HEK293 (cell line): ENCODE measurements at regions not wholly inside any gene's neighbourhood (a gene's known extent, or its start where the extent isn't known, plus 50 kb on each side); places are given as distances from the start of the nearest gene placed in this dataset.

Experiments used
- CTCF ChIA-PET: fragments of 350-600 bp; formaldehyde crosslinking; extraction: SDS; loops from one replicate; lab custom pipeline; 2021; ENCODE audit warnings: antibody characterized with exemption; lab: Yijun Ruan, JAX
- POLR2A ChIA-PET: fragments of 300-600 bp; formaldehyde crosslinking; extraction: SDS; loops from one replicate; lab custom pipeline; 2020; ENCODE audit warnings: antibody characterized with exemption, inconsistent platforms; lab: Yijun Ruan, JAX
- H3K27ac ChIP-seq: fragments of 200-500 bp; sonication (Bioruptor generic); 2 replicates; pipeline ENCODE4 v1.5.1; 2014; ENCODE audit warnings: low read depth, low read length, control low read depth, inconsistent platforms; ENCODE audit errors: extremely low read depth
- H3K36me3 ChIP-seq, 2 experiments: fragments of 200-500 bp in 1 of 2; sonication (Bioruptor generic) in 1 of 2; 1 replicate in 1 of 2; 2 replicates in 1 of 2; pipeline ENCODE4 v1.5.1; 2014 to 2017; ENCODE audit warnings: inconsistent platforms in 2 of 2, low read length in 2 of 2; ENCODE audit not compliant: control insufficient read depth in 2 of 2, insufficient read depth in 1 of 2
- H3K4me1 ChIP-seq: fragments of 200-500 bp; sonication (Bioruptor generic); 2 replicates; pipeline ENCODE4 v1.5.1; 2014; ENCODE audit warnings: mild to moderate bottlenecking, low read length, inconsistent platforms; ENCODE audit not compliant: control insufficient read depth, insufficient read depth
- H3K4me3 ChIP-seq: 2 replicates; pipeline ENCODE4 v1.5.1; 2011; ENCODE audit warnings: low read depth, mild to moderate bottlenecking, control low read depth, low read length, moderate library complexity
- H3K9me3 ChIP-seq: fragments of 200-500 bp; sonication (Bioruptor generic); 2 replicates; pipeline ENCODE4 v1.5.1; 2014; ENCODE audit warnings: low read depth, low read length, inconsistent platforms; ENCODE audit not compliant: control insufficient read depth, insufficient read depth
- AEBP2 ChIP-seq: fragments of 450-650 bp; formaldehyde crosslinking; IDR thresholded peaks from 2 replicates; pipeline ENCODE4 v1.5.1; 2016; ENCODE audit warnings: missing biosample characterization, missing genetic modification characterization, borderline replicate concordance
- KLF10 ChIP-seq: fragments of 450-650 bp; IDR thresholded peaks from 2 replicates; pipeline ENCODE4 v1.5.1; 2018; ENCODE audit warnings: missing biosample characterization, mild to moderate bottlenecking, missing genetic modification characterization
- KLF7 ChIP-seq: fragments of 450-650 bp; formaldehyde crosslinking; IDR thresholded peaks from 2 replicates; pipeline ENCODE4 v1.5.1; 2016; ENCODE audit warnings: missing biosample characterization, missing genetic modification characterization, borderline replicate concordance
- ZBTB7A ChIP-seq: fragments of 450-650 bp; formaldehyde crosslinking; IDR thresholded peaks from 2 replicates; pipeline ENCODE4 v1.5.1; 2016; ENCODE audit warnings: low read depth, missing biosample characterization, missing genetic modification characterization
- ZBTB8A ChIP-seq: fragments of 450-650 bp; formaldehyde crosslinking; IDR thresholded peaks from 2 replicates; pipeline ENCODE4 v1.5.1; 2016; ENCODE audit warnings: missing biosample characterization, missing genetic modification characterization
- ZNF18 ChIP-seq: fragments of 450-650 bp; formaldehyde crosslinking; IDR thresholded peaks from 2 replicates; pipeline ENCODE4 v1.5.1; 2016; ENCODE audit warnings: missing biosample characterization, missing genetic modification characterization
- ZNF184 ChIP-seq: fragments of 450-650 bp; IDR thresholded peaks from 2 replicates; pipeline ENCODE4 v1.5.1; 2018; ENCODE audit warnings: missing biosample characterization, mild to moderate bottlenecking, missing genetic modification characterization
- ZNF19 ChIP-seq: fragments of 450-650 bp; formaldehyde crosslinking; IDR thresholded peaks from 2 replicates; pipeline ENCODE4; 2016; ENCODE audit warnings: missing biosample characterization, missing genetic modification characterization, low read depth
- ZNF274 ChIP-seq, 2 experiments: fragments of 200-500 bp in 1 of 2; fragments of 450-650 bp in 1 of 2; sonication (Bioruptor generic) in 1 of 2; formaldehyde crosslinking in 1 of 2; IDR thresholded peaks; 2 replicates each; pipeline versions ENCODE4 v1.5.1 to v1.6.1; 2014 to 2016; ENCODE audit warnings: borderline replicate concordance in 1 of 2, inconsistent platforms in 1 of 2, low read length in 1 of 2, missing biosample characterization in 1 of 2, missing genetic modification characterization in 1 of 2
- ZNF292 ChIP-seq: fragments of 450-650 bp; formaldehyde crosslinking; IDR thresholded peaks from 2 replicates; pipeline ENCODE4 v1.5.1; 2016; ENCODE audit warnings: low read depth, missing biosample characterization, missing genetic modification characterization, borderline replicate concordance
- ZNF341 ChIP-seq: fragments of 450-650 bp; formaldehyde crosslinking; IDR thresholded peaks from 2 replicates; pipeline ENCODE4; 2016; ENCODE audit warnings: low read depth, missing biosample characterization, missing genetic modification characterization
- ZNF404 ChIP-seq: fragments of 450-650 bp; formaldehyde crosslinking; IDR thresholded peaks from 2 replicates; pipeline ENCODE4 v1.5.1; 2017; ENCODE audit warnings: missing biosample characterization, missing genetic modification characterization
- ZNF449 ChIP-seq: fragments of 450-650 bp; formaldehyde crosslinking; IDR thresholded peaks from 2 replicates; pipeline ENCODE4 v1.5.1; 2017; ENCODE audit warnings: missing biosample characterization, mild to moderate bottlenecking, missing genetic modification characterization, moderate library complexity
- ZNF530 ChIP-seq: fragments of 450-650 bp; formaldehyde crosslinking; IDR thresholded peaks from 2 replicates; pipeline ENCODE4 v1.5.1; 2016; ENCODE audit warnings: low read depth, missing biosample characterization, missing genetic modification characterization
- ZNF549 ChIP-seq: fragments of 450-650 bp; IDR thresholded peaks from 2 replicates; pipeline ENCODE4 v1.5.1; 2018; ENCODE audit warnings: missing biosample characterization, missing genetic modification characterization, mild to moderate bottlenecking, inconsistent platforms, moderate library complexity
- ZNF555 ChIP-seq: fragments of 450-650 bp; formaldehyde crosslinking; conservative IDR thresholded peaks from 2 replicates; pipeline ENCODE4 v1.5.1; 2017; ENCODE audit warnings: missing biosample characterization, mild to moderate bottlenecking, missing genetic modification characterization, inconsistent platforms
- ZNF670 ChIP-seq: fragments of 450-650 bp; formaldehyde crosslinking; IDR thresholded peaks from 2 replicates; pipeline ENCODE4 v1.5.1; 2016; ENCODE audit warnings: missing biosample characterization, missing genetic modification characterization, low read depth
- ZNF704 ChIP-seq: fragments of 450-650 bp; formaldehyde crosslinking; IDR thresholded peaks from 2 replicates; pipeline ENCODE4 v1.5.1; 2016; ENCODE audit warnings: missing biosample characterization, missing genetic modification characterization
- ZSCAN30 ChIP-seq: fragments of 450-650 bp; IDR thresholded peaks from 2 replicates; pipeline ENCODE4 v1.5.1; 2018; ENCODE audit warnings: missing biosample characterization, mild to moderate bottlenecking, missing genetic modification characterization, moderate library complexity

- ChIA-PET POLR2A (no interaction called here), CTCF (no interaction called here)
These were observed 97.6 kb upstream of the LRRC3B start for GRCh38 chr3:26525013-26525412.

GRCh38 chr3:26535151-26535550 is 87.4 kb upstream of the LRRC3B start:
- TF ChIP-seq ZNF18 (no peak), ZNF555 (tag by site-specific recombination) (no peak), ZNF530 (tag by site-specific recombination) (no peak), ZBTB8A (no peak), ZNF292 (tag by site-specific recombination) (no peak)
- TF ChIP-seq, all 188 proteins: peak for 0
- H3K36me3 ChIP-seq = no peaks in the 10 kb centered on the region
- H3K4me3 ChIP-seq = no peak overlapping the region
- H3K9me3 ChIP-seq = no peaks in the 10 kb centered on the region
- POLR2A ChIA-PET = no interaction called here
- CTCF ChIA-PET = no interaction called here
- no peak overlapping the region for H3K27ac ChIP-seq
- no peaks in the 10 kb centered on the region for H3K4me1 ChIP-seq

More at GRCh38 chr3:26525013-26525412, 97.6 kb upstream of the LRRC3B start:
- Histone ChIP-seq H3K4me1 (no peaks in the 10 kb centered on the region), H3K9me3 (no peaks in the 10 kb centered on the region), H3K36me3 (no peaks in the 10 kb centered on the region), H3K4me3 (no peak overlapping the region), H3K27ac (no peak overlapping the region)
- TF ChIP-seq ZNF704 (tag by site-specific recombination) (no peak), ZSCAN30 (no peak), ZBTB7A (tag by site-specific recombination) (no peak), ZNF19 (tag by site-specific recombination) (no peak), AEBP2 (tag by site-specific recombination) (no peak), ZNF670 (tag by site-specific recombination) (no peak), KLF7 (tag by site-specific recombination) (no peak), ZNF184 (tag by site-specific recombination) (no peak), KLF10 (no peak), ZNF341 (tag by site-specific recombination) (no peak), ZNF274 (IDR thresholded peaks at IDR 0.05; ENCODE audit: low read length) (no peak), ZNF274 (tag by site-specific recombination; IDR thresholded peaks at IDR 0.05; ENCODE audit: borderline replicate concordance) (no peak)

GRCh38 chr3:26536955-26537354 is 85.6 kb upstream of the LRRC3B start:
- Histone ChIP-seq H3K9me3 (no peaks in the 10 kb centered on the region), H3K36me3 (no peaks in the 10 kb centered on the region), H3K4me3 (no peak overlapping the region), H3K4me1 (no peaks in the 10 kb centered on the region)
- no peak for TF ChIP-seq ZNF449 (tag by site-specific recombination)
- no peak for TF ChIP-seq ZNF549
- no peak for TF ChIP-seq ZNF404
- TF ChIP-seq, all 188 proteins: peak for 0
- ChIA-PET POLR2A (no interaction called here), CTCF (no interaction called here)
- no peak overlapping the region for H3K27ac ChIP-seq
